ENCODE measurements at regions not wholly inside any gene's neighbourhood (a gene's known extent, or its start where the extent isn't known, plus 50 kb on each side); places are given as distances from the start of the nearest gene placed in this dataset.

GRCh38 chr4:18435781-18436180, 414.2 kb upstream of the LCORL start:
- no peaks in the 10 kb centered on the region for H3K9me2 ChIP-seq (replicated peaks; ENCODE audit: low read depth, low read length)
- H3K36me3 ChIP-seq (ENCODE audit: insufficient read depth, low read length) = no peaks in the 10 kb centered on the region
- no peaks in the 10 kb centered on the region for H4K20me1 ChIP-seq (ENCODE audit: insufficient read depth, low read length, poor library complexity, severe bottlenecking)
- H3K4me2 ChIP-seq (ENCODE audit: low read depth, low read length, poor library complexity, severe bottlenecking) = no peak overlapping the region
- TF ChIP-seq CTCF (conservative IDR thresholded peaks at IDR 0.05; ENCODE audit: low read length) = no peak
- no peaks in the 10 kb centered on the region for H3K4me1 ChIP-seq (ENCODE audit: insufficient read depth, low read length, poor library complexity, severe bottlenecking)
- no peak overlapping the region for H3K9ac ChIP-seq (ENCODE audit: low read depth, low read length, poor library complexity, severe bottlenecking)
- no peak overlapping the region for H2AFZ ChIP-seq (ENCODE audit: low read length)
- H3K27me3 ChIP-seq (ENCODE audit: insufficient read depth, low read length, poor library complexity, severe bottlenecking) = no peaks in the 10 kb centered on the region
- H3F3A ChIP-seq (ENCODE audit: low read depth) = no peaks in the 10 kb centered on the region
- no peak overlapping the region for H3K4me3 ChIP-seq (ENCODE audit: low read length, poor library complexity, severe bottlenecking)
- H3K79me2 ChIP-seq (ENCODE audit: insufficient read depth, low read length) = no peaks in the 10 kb centered on the region
- H3K9me3 ChIP-seq (ENCODE audit: insufficient read depth, low read depth, low read length) = no peaks in the 10 kb centered on the region

DNA sequence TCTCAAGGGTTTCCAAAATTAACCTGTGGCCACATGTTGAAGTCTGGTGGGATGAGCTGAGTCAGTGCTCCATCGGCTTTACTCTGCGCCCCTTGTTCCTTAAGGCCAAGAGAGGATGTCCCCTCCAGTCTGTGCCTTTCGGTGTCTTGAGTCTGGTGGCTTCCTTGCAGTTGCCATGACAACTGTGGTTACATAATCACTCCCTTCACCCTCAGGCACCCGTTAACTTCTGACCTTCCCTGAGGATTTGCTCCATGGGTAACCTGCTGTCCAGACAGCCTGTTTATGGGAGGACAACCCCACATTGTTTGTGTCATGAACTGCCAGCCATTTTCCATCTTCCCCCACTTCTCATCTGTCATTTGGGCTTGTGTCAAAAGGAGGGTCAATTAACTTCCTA, 401.1 kb upstream of the LCORL start:
- TF ChIP-seq EZH2phosphoT487 (IDR thresholded peaks at IDR 0.05; ENCODE audit: borderline replicate concordance) = no peak
- no peak for TF ChIP-seq CTCF (conservative IDR thresholded peaks at IDR 0.05; ENCODE audit: low read length)
- Histone ChIP-seq H3K4me3 (ENCODE audit: low read length, poor library complexity, severe bottlenecking) (no peak overlapping the region), H3F3A (ENCODE audit: low read depth) (no peaks in the 10 kb centered on the region), H3K27me3 (ENCODE audit: insufficient read depth, low read length, poor library complexity, severe bottlenecking) (no peaks in the 10 kb centered on the region), H4K20me1 (ENCODE audit: insufficient read depth, low read length, poor library complexity, severe bottlenecking) (no peaks in the 10 kb centered on the region), H3K4me1 (ENCODE audit: insufficient read depth, low read length, poor library complexity, severe bottlenecking) (no peaks in the 10 kb centered on the region), H3K9me3 (ENCODE audit: insufficient read depth, low read depth, low read length) (no peaks in the 10 kb centered on the region), H3K4me2 (ENCODE audit: low read depth, low read length, poor library complexity, severe bottlenecking) (no peak overlapping the region), H3K79me2 (ENCODE audit: insufficient read depth, low read length) (no peaks in the 10 kb centered on the region), H3K9me2 (replicated peaks; ENCODE audit: low read depth, low read length) (no peaks in the 10 kb centered on the region), H3K36me3 (ENCODE audit: insufficient read depth, low read length) (no peaks in the 10 kb centered on the region), H2AFZ (ENCODE audit: low read length) (no peak overlapping the region), H3K9ac (ENCODE audit: low read depth, low read length, poor library complexity, severe bottlenecking) (no peak overlapping the region)

DNA sequence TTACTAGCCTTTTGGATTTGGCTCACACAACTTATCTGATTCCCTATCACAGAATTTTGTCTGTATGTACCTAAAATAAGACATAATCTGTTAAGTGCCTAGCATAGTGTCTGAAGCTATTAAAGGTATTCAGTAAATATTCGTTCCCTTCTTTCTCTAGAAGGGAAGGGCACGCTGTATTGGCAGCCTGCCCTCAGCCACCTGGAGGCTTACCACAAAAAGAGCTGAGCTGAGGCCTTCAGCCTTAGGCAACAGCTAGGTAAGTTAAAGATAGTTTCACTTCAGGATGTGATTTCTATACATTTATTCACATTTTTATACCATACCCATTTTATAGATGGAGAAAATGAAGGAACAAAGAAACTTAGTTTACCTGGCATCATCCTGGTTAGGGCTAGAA, 400.0 kb upstream of the LCORL start:
- no peak overlapping the region for H3K9ac ChIP-seq (ENCODE audit: low read depth, low read length, poor library complexity, severe bottlenecking)
- H2AFZ ChIP-seq (ENCODE audit: low read length) = no peak overlapping the region
- H3K36me3 ChIP-seq (ENCODE audit: insufficient read depth, low read length) = no peaks in the 10 kb centered on the region
- no peak overlapping the region for H3K4me3 ChIP-seq (ENCODE audit: low read length, poor library complexity, severe bottlenecking)
- H3K4me1 ChIP-seq (ENCODE audit: insufficient read depth, low read length, poor library complexity, severe bottlenecking) = no peaks in the 10 kb centered on the region
- H3K9me3 ChIP-seq (ENCODE audit: insufficient read depth, low read depth, low read length) = no peaks in the 10 kb centered on the region
- no peak for TF ChIP-seq CTCF (conservative IDR thresholded peaks at IDR 0.05; ENCODE audit: low read length)
- TF ChIP-seq EZH2phosphoT487 (IDR thresholded peaks at IDR 0.05; ENCODE audit: borderline replicate concordance) = no peak
- no peaks in the 10 kb centered on the region for H3F3A ChIP-seq (ENCODE audit: low read depth)
- no peaks in the 10 kb centered on the region for H3K27me3 ChIP-seq (ENCODE audit: insufficient read depth, low read length, poor library complexity, severe bottlenecking)
- no peak overlapping the region for H3K4me2 ChIP-seq (ENCODE audit: low read depth, low read length, poor library complexity, severe bottlenecking)
- H3K9me2 ChIP-seq (replicated peaks; ENCODE audit: low read depth, low read length) = no peaks in the 10 kb centered on the region
- H4K20me1 ChIP-seq (ENCODE audit: insufficient read depth, low read length, poor library complexity, severe bottlenecking) = no peaks in the 10 kb centered on the region
- no peaks in the 10 kb centered on the region for H3K79me2 ChIP-seq (ENCODE audit: insufficient read depth, low read length)

Data from Loucy (cell line).